Thoracic aorta (tissue), 2 donors: ENCODE measurements at regions not wholly inside any gene's neighbourhood (a gene's known extent, or its start where the extent isn't known, plus 50 kb on each side); places are given as distances from the start of the nearest gene placed in this dataset.

Source experiments
- ATAC-seq: fragments of 150-250 bp; one replicate; pipeline ENCODE4 v1.8.0; 2017; ENCODE audit warnings: low read depth; ENCODE audit not compliant: insufficient number of reproducible peaks, low FRiP score
- DNase-seq: peaks from one replicate; pipeline ENCODE4 v3.0.0-alpha.2; 2020; ENCODE audit warnings: low spot score
- H3K27ac ChIP-seq, 2 donors: fragments of 200-600 bp; sonication (generic); 1 replicate in 1 of 2; 2 replicates in 1 of 2; pipeline ENCODE4 v1.5.1; 2016; ENCODE audit warnings: mild to moderate bottlenecking in 2 of 2, moderate library complexity in 2 of 2
- H3K27me3 ChIP-seq: fragments of 200-600 bp; sonication (generic); replicated peaks from 2 replicates; pipeline ENCODE4 v1.6.0; 2016; ENCODE audit warnings: mild to moderate bottlenecking; ENCODE audit not compliant: insufficient read depth
- H3K36me3 ChIP-seq: fragments of 200-600 bp; sonication (generic); one replicate; pipeline ENCODE4 v1.5.1; 2016
- H3K4me1 ChIP-seq, 2 donors: fragments of 200-600 bp; sonication (generic); 1 replicate in 1 of 2; 2 replicates in 1 of 2; pipeline versions ENCODE4 v1.5.1 to v1.6.0; 2016; ENCODE audit warnings: low read depth in 2 of 2, mild to moderate bottlenecking in 1 of 2; ENCODE audit not compliant: control insufficient read depth in 1 of 2
- H3K4me3 ChIP-seq: fragments of 200-600 bp; sonication (generic); 2 replicates; pipeline ENCODE4 v1.5.1; 2016; ENCODE audit warnings: mild to moderate bottlenecking
- H3K9me3 ChIP-seq: fragments of 200-600 bp; sonication (generic); 2 replicates; pipeline ENCODE4 v1.5.1; 2016
- CTCF ChIP-seq: fragments of 200-600 bp; sonication (generic); IDR thresholded peaks from one replicate; pipeline ENCODE4 v1.5.1; 2019; ENCODE audit warnings: antibody characterized with exemption

- no peak for TF ChIP-seq CTCF
- ATAC-seq = no peak
- Histone ChIP-seq H3K27ac (no peak overlapping the region), H3K27me3 (no peaks in the 10 kb centered on the region), H3K9me3 (no peaks in the 10 kb centered on the region), H3K36me3 (no peaks in the 10 kb centered on the region), H3K4me1 (no peaks in the 10 kb centered on the region), H3K4me3 (no peak overlapping the region)
- no peak for DNase-seq
These were observed 199.7 kb downstream of the ARRDC4 start for GRCh38 chr15:98160236-98160635.

GRCh38 chr15:98163319-98164045 is 203.0 kb downstream of the ARRDC4 start:
- no peak for TF ChIP-seq CTCF
- Histone ChIP-seq H3K27ac (no peak overlapping the region), H3K9me3 (no peaks in the 10 kb centered on the region), H3K4me3 (no peak overlapping the region), H3K27me3 (no peaks in the 10 kb centered on the region), H3K36me3 (no peaks in the 10 kb centered on the region), H3K4me1 (no peaks in the 10 kb centered on the region)
- DNase-seq (no peak), ATAC-seq (no peak)

DNA sequence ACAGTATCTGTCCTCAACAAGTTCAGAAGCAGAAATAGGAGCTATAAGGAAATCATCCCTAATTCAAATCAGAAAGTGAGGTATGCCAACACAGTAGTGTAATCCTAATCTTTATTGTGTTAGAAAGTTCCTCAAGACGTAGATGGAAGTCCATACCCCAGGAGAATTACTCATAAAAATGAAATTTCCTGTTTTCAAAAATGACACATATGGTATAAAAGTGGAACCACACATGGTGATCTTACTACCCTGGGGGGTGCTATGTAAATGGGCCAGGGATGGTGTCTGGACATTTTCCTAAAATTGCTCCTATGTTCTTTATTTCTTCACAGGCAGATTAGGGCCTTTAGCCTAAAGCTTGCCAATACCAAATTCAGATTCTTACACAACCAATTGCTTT is 204.1 kb downstream of the ARRDC4 start:
- Histone ChIP-seq H3K9me3 (no peaks in the 10 kb centered on the region), H3K4me3 (no peak overlapping the region), H3K27ac (no peak overlapping the region), H3K36me3 (no peaks in the 10 kb centered on the region), H3K4me1 (no peaks in the 10 kb centered on the region), H3K27me3 (no peaks in the 10 kb centered on the region)
- ATAC-seq (no peak), DNase-seq (no peak)
- no peak for TF ChIP-seq CTCF

DNA sequence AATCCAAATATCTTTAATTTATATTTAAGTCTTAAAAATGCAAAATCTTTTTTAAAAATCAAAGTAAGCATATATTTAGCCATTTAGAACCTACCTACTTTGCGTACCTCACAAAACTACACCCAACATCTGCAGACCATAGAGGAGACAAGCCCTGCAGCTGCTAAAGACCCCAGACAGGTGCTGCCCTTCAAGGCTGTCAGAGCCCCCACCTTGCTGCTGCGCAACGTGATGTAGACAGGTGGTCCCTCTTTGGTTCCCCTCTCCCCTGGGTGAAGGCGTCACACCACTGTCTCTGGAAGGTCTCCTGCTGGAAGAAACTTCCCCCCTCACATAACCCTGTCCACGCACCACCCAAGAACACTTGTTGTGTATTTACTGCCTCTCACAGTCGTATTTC is 204.5 kb downstream of the ARRDC4 start:
- no peak for DNase-seq
- no peak for ATAC-seq
- no peaks in the 10 kb centered on the region for H3K27me3 ChIP-seq
- no peaks in the 10 kb centered on the region for H3K9me3 ChIP-seq
- no peaks in the 10 kb centered on the region for H3K36me3 ChIP-seq
- H3K4me1 ChIP-seq = no peaks in the 10 kb centered on the region
- TF ChIP-seq CTCF = no peak
- H3K27ac ChIP-seq = no peak overlapping the region
- H3K4me3 ChIP-seq = no peak overlapping the region

DNA sequence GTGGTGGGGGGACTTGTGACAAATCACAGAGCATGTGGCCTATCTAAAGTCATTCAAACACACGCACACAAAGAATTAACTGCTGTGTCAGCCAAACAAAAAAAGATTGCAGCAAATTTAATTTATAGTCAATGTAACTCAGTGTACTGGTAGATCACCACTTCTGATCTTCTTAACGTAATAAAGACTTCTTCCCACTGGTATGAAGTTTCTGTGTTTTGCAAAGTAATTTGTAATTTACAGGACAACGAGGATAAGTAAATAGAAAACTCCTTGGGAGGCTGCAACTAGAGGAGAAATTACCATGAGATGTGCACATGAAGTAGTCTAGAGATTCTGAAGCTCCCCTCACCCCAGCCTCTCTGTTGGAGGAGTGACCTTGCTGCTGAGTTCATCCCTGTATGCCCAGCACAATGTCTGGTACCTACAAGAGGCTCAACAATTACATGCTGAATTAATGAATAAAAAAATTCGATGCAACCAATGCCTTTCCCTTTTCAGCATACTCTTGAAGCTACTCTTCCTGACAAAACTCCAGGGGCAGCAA is 207.3 kb downstream of the ARRDC4 start:
- Histone ChIP-seq H3K4me1 (no peaks in the 10 kb centered on the region), H3K27me3 (no peaks in the 10 kb centered on the region), H3K36me3 (no peaks in the 10 kb centered on the region), H3K27ac (no peak overlapping the region), H3K4me3 (no peak overlapping the region), H3K9me3 (no peaks in the 10 kb centered on the region)
- TF ChIP-seq CTCF = no peak
- DNase-seq (no peak), ATAC-seq (no peak)
